ENCODE measurements at regions not wholly inside any gene's neighbourhood (a gene's known extent, or its start where the extent isn't known, plus 50 kb on each side); places are given as distances from the start of the nearest gene placed in this dataset.

GRCh38 chr6:6886886-6887285, 220.9 kb upstream of the RREB1 start:
- TF ChIP-seq GATA3 (IDR thresholded peaks at IDR 0.05; ENCODE audit: low read depth, low read length) (no peak), GATA2 (IDR thresholded peaks at IDR 0.05; ENCODE audit: low read depth, low read length) (no peak)

- TF ChIP-seq GATA3 (IDR thresholded peaks at IDR 0.05; ENCODE audit: low read depth, low read length) (no peak), GATA2 (IDR thresholded peaks at IDR 0.05; ENCODE audit: low read depth, low read length) (no peak)
Observed at GRCh38 chr6:6889601-6890000, 218.2 kb upstream of the RREB1 start.

- TF ChIP-seq GATA3 (IDR thresholded peaks at IDR 0.05; ENCODE audit: low read depth, low read length), result no peak
- no peak for TF ChIP-seq GATA2 (IDR thresholded peaks at IDR 0.05; ENCODE audit: low read depth, low read length)
Observed at GRCh38 chr6:6890400-6890858, 217.3 kb upstream of the RREB1 start.

- no peak for TF ChIP-seq GATA2 (IDR thresholded peaks at IDR 0.05; ENCODE audit: low read depth, low read length)
Observed at GRCh38 chr6:6891125-6891721, 216.5 kb upstream of the RREB1 start.

GRCh38 chr6:6891949-6892461, 215.8 kb upstream of the RREB1 start:
- no peak for TF ChIP-seq GATA3 (IDR thresholded peaks at IDR 0.05; ENCODE audit: low read depth, low read length)
- no peak for TF ChIP-seq GATA2 (IDR thresholded peaks at IDR 0.05; ENCODE audit: low read depth, low read length)

GRCh38 chr6:6892744-6893583, 214.8 kb upstream of the RREB1 start:
- TF ChIP-seq GATA3 (IDR thresholded peaks at IDR 0.05; ENCODE audit: low read depth, low read length), result no peak
- no peak for TF ChIP-seq GATA2 (IDR thresholded peaks at IDR 0.05; ENCODE audit: low read depth, low read length)

GRCh38 chr6:6893701-6894100, 214.1 kb upstream of the RREB1 start:
- no peak for TF ChIP-seq GATA2 (IDR thresholded peaks at IDR 0.05; ENCODE audit: low read depth, low read length)
- TF ChIP-seq GATA3 (IDR thresholded peaks at IDR 0.05; ENCODE audit: low read depth, low read length), result no peak

- TF ChIP-seq GATA3 (IDR thresholded peaks at IDR 0.05; ENCODE audit: low read depth, low read length), result no peak
- TF ChIP-seq GATA2 (IDR thresholded peaks at IDR 0.05; ENCODE audit: low read depth, low read length), result no peak
Observed at GRCh38 chr6:6895929-6896328, 211.8 kb upstream of the RREB1 start.

GRCh38 chr6:6897140-6897539, 210.6 kb upstream of the RREB1 start:
- TF ChIP-seq GATA3 (IDR thresholded peaks at IDR 0.05; ENCODE audit: low read depth, low read length), result no peak
- no peak for TF ChIP-seq GATA2 (IDR thresholded peaks at IDR 0.05; ENCODE audit: low read depth, low read length)

- TF ChIP-seq GATA3 (IDR thresholded peaks at IDR 0.05; ENCODE audit: low read depth, low read length), result no peak
- TF ChIP-seq GATA2 (IDR thresholded peaks at IDR 0.05; ENCODE audit: low read depth, low read length), result no peak
Observed at GRCh38 chr6:6900569-6901204, 207.1 kb upstream of the RREB1 start.

GRCh38 chr6:6901205-6901719, 206.5 kb upstream of the RREB1 start:
- TF ChIP-seq GATA3 (IDR thresholded peaks at IDR 0.05; ENCODE audit: low read depth, low read length), result no peak
- no peak for TF ChIP-seq GATA2 (IDR thresholded peaks at IDR 0.05; ENCODE audit: low read depth, low read length)

- TF ChIP-seq GATA3 (IDR thresholded peaks at IDR 0.05; ENCODE audit: low read depth, low read length) (no peak), GATA2 (IDR thresholded peaks at IDR 0.05; ENCODE audit: low read depth, low read length) (no peak)
Observed at GRCh38 chr6:6901945-6902344, 205.8 kb upstream of the RREB1 start.

GRCh38 chr6:6905961-6906518, 201.7 kb upstream of the RREB1 start:
- TF ChIP-seq GATA2 (IDR thresholded peaks at IDR 0.05; ENCODE audit: low read depth, low read length) (peak; percentile 39), GATA3 (IDR thresholded peaks at IDR 0.05; ENCODE audit: low read depth, low read length) (no peak)

All from SH-SY5Y (cell line).